ACC112 (cell line): ENCODE measurements at regions not wholly inside any gene's neighbourhood (a gene's known extent, or its start where the extent isn't known, plus 50 kb on each side); places are given as distances from the start of the nearest gene placed in this dataset.

Source experiments
- H2AFZ ChIP-seq: fragments of 200-600 bp; sonication (generic); one replicate; pipeline ENCODE4 v1.6.0; 2017; ENCODE audit warnings: antibody characterized with exemption, low read length; ENCODE audit not compliant: unreplicated experiment
- H3K27ac ChIP-seq: fragments of 200-600 bp; sonication (generic); 2 replicates; pipeline ENCODE4 v1.5.1; 2014; ENCODE audit warnings: low read depth, mild to moderate bottlenecking, antibody characterized with exemption, low read length, moderate library complexity
- H3K27me3 ChIP-seq: fragments of 200-600 bp; sonication (generic); 2 replicates; pipeline ENCODE4 v1.6.1; 2014; ENCODE audit warnings: mild to moderate bottlenecking, antibody characterized with exemption, low read length, moderate library complexity, mixed read lengths; ENCODE audit not compliant: insufficient read depth
- H3K36me3 ChIP-seq: fragments of 200-600 bp; sonication (generic); 2 replicates; pipeline ENCODE4 v1.6.1; 2016; ENCODE audit warnings: mild to moderate bottlenecking, antibody characterized with exemption, low read length, moderate library complexity, mixed read lengths; ENCODE audit not compliant: insufficient read depth
- H3K4me1 ChIP-seq: fragments of 200-600 bp; sonication (generic); one replicate; pipeline ENCODE4 v1.6.1; 2016; ENCODE audit warnings: low read length, mixed read lengths; ENCODE audit not compliant: insufficient read depth, unreplicated experiment, control insufficient read depth
- H3K4me3 ChIP-seq: fragments of 200-600 bp; sonication (generic); 2 replicates; pipeline ENCODE4 v1.5.1; 2014; ENCODE audit warnings: mild to moderate bottlenecking, low read depth, low read length
- H3K79me2 ChIP-seq: fragments of 200-600 bp; sonication (generic); one replicate; pipeline ENCODE4 v1.6.0; 2016; ENCODE audit warnings: low read length; ENCODE audit not compliant: control insufficient read depth, unreplicated experiment, insufficient read depth

- no peaks in the 10 kb centered on the region for H3K36me3 ChIP-seq
- H3K27me3 ChIP-seq: peaks cover 6% of the 10 kb centered on the region; the same call in 1 of the 2 replicates
- H3K4me1 ChIP-seq: no peaks in the 10 kb centered on the region
- H2AFZ ChIP-seq: no peak overlapping the region
- no peak overlapping the region for H3K4me3 ChIP-seq
- no peak overlapping the region for H3K27ac ChIP-seq
- H3K79me2 ChIP-seq: no peaks in the 10 kb centered on the region
Observed at GRCh38 chr2:7405861-7406715, 488.9 kb downstream of the RNF144A start.

DNA sequence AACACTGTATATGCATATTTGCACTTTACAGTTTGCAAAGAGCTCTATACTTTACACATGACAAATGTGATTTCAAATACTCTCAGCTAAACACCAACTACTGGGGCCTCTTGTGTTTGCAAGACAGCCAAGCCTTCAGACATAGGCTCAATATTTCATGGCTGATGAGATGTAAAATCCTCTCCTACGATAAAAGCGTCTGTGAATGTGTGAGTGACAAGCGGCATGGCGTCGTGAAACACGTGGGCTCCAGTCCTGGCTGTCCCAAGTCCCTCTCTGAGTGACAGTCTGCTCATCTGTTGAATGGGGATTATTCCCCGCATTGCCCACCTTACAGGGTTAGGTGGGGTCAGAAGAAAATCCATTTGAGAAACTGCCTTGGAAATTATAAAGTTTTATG, 489.8 kb downstream of the RNF144A start:
- Histone ChIP-seq H2AFZ (no peak overlapping the region), H3K27ac (no peak overlapping the region)

DNA sequence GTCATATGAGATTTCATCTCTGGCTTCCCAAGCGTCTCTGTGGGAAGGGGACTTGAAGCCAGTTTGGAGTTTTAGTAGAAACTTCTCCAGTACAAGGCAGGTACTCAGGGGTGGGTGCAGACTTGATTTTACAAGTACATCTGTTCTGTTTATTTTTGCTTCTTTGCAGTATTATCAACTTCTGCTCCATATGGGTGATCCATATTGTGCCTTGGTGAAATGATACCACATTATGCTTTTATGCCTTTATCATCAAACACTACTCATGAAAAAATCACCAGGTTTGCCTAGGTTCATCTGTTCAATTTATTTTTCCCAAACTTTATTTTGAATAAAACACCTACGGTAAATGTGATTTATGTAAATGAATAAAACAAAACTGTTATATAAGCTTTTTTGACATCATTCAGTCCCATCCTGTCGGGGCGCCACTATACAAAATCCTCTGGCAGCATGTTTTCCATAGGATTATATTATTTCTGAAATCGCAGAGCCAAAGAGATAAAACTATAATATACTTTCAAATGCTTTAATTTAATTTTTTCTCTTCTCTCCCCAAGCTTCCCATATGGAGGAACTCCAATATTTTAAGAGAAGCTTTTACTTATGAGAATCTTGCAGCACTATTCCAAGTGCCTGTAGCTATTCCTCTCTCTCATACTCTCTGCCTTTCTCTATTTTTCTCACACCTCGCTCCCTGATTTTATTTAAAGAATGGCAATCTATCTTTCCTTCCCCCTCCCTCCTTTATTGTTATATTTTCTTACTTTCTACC, 490.9 kb downstream of the RNF144A start:
- H3K4me3 ChIP-seq: no peak overlapping the region
- no peak overlapping the region for H2AFZ ChIP-seq
- H3K27me3 ChIP-seq: peaks cover 6% of the 10 kb centered on the region; the same call in 1 of the 2 replicates
- no peaks in the 10 kb centered on the region for H3K36me3 ChIP-seq
- H3K27ac ChIP-seq: no peak overlapping the region
- H3K4me1 ChIP-seq: no peaks in the 10 kb centered on the region
- no peaks in the 10 kb centered on the region for H3K79me2 ChIP-seq

More for the DNA sequence above, 489.8 kb downstream of the RNF144A start:
- Histone ChIP-seq H3K4me3 (no peak overlapping the region), H3K36me3 (no peaks in the 10 kb centered on the region), H3K79me2 (no peaks in the 10 kb centered on the region), H3K27me3 (peaks cover 6% of the 10 kb centered on the region; the same call in 1 of the 2 replicates), H3K4me1 (no peaks in the 10 kb centered on the region)

- Histone ChIP-seq H3K36me3 (no peaks in the 10 kb centered on the region), H3K4me3 (no peak overlapping the region), H3K27me3 (peaks cover 3% of the 10 kb centered on the region; the same call in 1 of the 2 replicates), H3K79me2 (no peaks in the 10 kb centered on the region), H2AFZ (no peak overlapping the region), H3K27ac (no peak overlapping the region), H3K4me1 (no peaks in the 10 kb centered on the region)
Observed at GRCh38 chr2:7411691-7412090, 494.5 kb downstream of the RNF144A start.

- Histone ChIP-seq H3K4me1 (no peaks in the 10 kb centered on the region), H3K4me3 (no peak overlapping the region), H3K27me3 (peaks cover 15% of the 10 kb centered on the region), H3K27ac (no peak overlapping the region), H3K79me2 (no peaks in the 10 kb centered on the region), H3K36me3 (no peaks in the 10 kb centered on the region), H2AFZ (no peak overlapping the region)
Observed at GRCh38 chr2:7417845-7418742, 500.9 kb downstream of the RNF144A start.

DNA sequence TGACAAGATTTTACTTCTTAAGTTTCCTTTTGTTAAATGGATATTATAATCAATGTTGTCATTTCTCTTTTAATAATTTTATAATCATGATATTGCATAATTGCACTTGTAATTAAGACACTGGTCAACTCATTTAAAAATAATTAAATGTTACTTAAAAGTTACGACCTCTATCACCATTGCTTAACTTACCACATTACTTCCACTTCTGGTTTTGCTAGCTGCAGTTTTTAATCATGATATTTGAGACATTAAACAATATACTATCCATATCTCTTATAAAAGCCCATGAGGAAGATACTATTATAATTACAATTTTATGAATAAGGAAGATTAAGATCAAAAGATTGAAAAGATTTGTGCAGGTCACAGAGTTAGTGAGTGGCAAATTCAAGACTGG, 502.0 kb downstream of the RNF144A start:
- Histone ChIP-seq H3K27me3 (peaks cover 18% of the 10 kb centered on the region), H3K4me3 (no peak overlapping the region), H3K27ac (no peak overlapping the region), H3K4me1 (no peaks in the 10 kb centered on the region), H3K79me2 (no peaks in the 10 kb centered on the region), H2AFZ (no peak overlapping the region), H3K36me3 (no peaks in the 10 kb centered on the region)

GRCh38 chr2:7419814-7420311, 502.7 kb downstream of the RNF144A start:
- Histone ChIP-seq H3K4me3 (no peak overlapping the region), H3K79me2 (no peaks in the 10 kb centered on the region), H2AFZ (no peak overlapping the region), H3K27ac (no peak overlapping the region), H3K4me1 (no peaks in the 10 kb centered on the region), H3K27me3 (peaks cover 19% of the 10 kb centered on the region), H3K36me3 (no peaks in the 10 kb centered on the region)

- H2AFZ ChIP-seq: no peak overlapping the region
- H3K4me1 ChIP-seq: no peaks in the 10 kb centered on the region
- H3K79me2 ChIP-seq: no peaks in the 10 kb centered on the region
- no peak overlapping the region for H3K27ac ChIP-seq
- no peaks in the 10 kb centered on the region for H3K36me3 ChIP-seq
- H3K4me3 ChIP-seq: no peak overlapping the region
- peaks cover 19% of the 10 kb centered on the region for H3K27me3 ChIP-seq
Observed at GRCh38 chr2:7420530-7420929, 503.3 kb downstream of the RNF144A start.

GRCh38 chr2:7424481-7424880, 507.3 kb downstream of the RNF144A start:
- Histone ChIP-seq H3K27ac (no peak overlapping the region), H3K79me2 (no peaks in the 10 kb centered on the region), H2AFZ (no peak overlapping the region), H3K4me3 (no peak overlapping the region), H3K27me3 (peaks cover 25% of the 10 kb centered on the region), H3K4me1 (no peaks in the 10 kb centered on the region), H3K36me3 (no peaks in the 10 kb centered on the region)
